A549 (cell line): ENCODE measurements at regions not wholly inside any gene's neighbourhood (a gene's known extent, or its start where the extent isn't known, plus 50 kb on each side); places are given as distances from the start of the nearest gene placed in this dataset.

Experiments used
- ATAC-seq, 2 experiments: fragments of 200-7000 bp in 1 of 2; fragments of >200 bp in 1 of 2; cut with Nextera tagmentation in 1 of 2; cut with Tn5 transposase in 1 of 2; 3 replicates each; pipeline versions ENCODE4 v1.8.0 to v1.9.1; 2018 to 2020; ENCODE audit warnings: mild to moderate bottlenecking in 1 of 2, moderate library complexity in 1 of 2
- CTCF ChIA-PET: fragments of 300-600 bp; sonication (Branson Sonifier 250); formaldehyde crosslinking; extraction: SDS; loops from one replicate; lab custom pipeline; 2021; ENCODE audit warnings: antibody characterized with exemption, inconsistent platforms; lab: Yijun Ruan, JAX
- POLR2A ChIA-PET: fragments of 350-600 bp; formaldehyde crosslinking; extraction: SDS; loops from one replicate; lab custom pipeline; 2021; ENCODE audit warnings: antibody characterized with exemption, inconsistent platforms; lab: Yijun Ruan, JAX
- DNase-seq, 2 experiments: peaks; one replicate each; pipeline versions ENCODE4 v3.0.0 to v3.0.0-alpha.2; 2011 to 2016; ENCODE audit warnings: low read depth in 1 of 2, low spot score in 1 of 2
- FAIRE-seq: peaks from 2 replicates; lab custom pipeline; 2011; peaks lifted over from hg19 to GRCh38; lab: Jason Lieb, UNC
- H3K27ac ChIP-seq, 2 experiments: fragments of >200 bp; sonication (Bioruptor Twin); formaldehyde crosslinking; 3 replicates each; pipeline ENCODE4 v1.5.1; 2016 to 2017
- H3K4me1 ChIP-seq: fragments of >200 bp; sonication (Bioruptor Twin); formaldehyde crosslinking; 3 replicates; pipeline ENCODE4 v1.6.1; 2016
- H3K4me2 ChIP-seq: fragments of >200 bp; sonication (Bioruptor Twin); formaldehyde crosslinking; 3 replicates; pipeline ENCODE4 v1.6.1; 2016
- H3K4me3 ChIP-seq: fragments of >200 bp; sonication (Bioruptor Twin); formaldehyde crosslinking; 3 replicates; pipeline ENCODE4 v1.5.1; 2016
- H3K9me3 ChIP-seq: fragments of >200 bp; sonication (Bioruptor Twin); formaldehyde crosslinking; 3 replicates; pipeline ENCODE4 v1.6.1; 2016
- BCL3 ChIP-seq: fragments of >200 bp; sonication (Bioruptor Twin); formaldehyde crosslinking; IDR thresholded peaks from 3 replicates; pipeline ENCODE4 v1.6.1; 2016
- BHLHE40 ChIP-seq: IDR thresholded peaks from 2 replicates; pipeline ENCODE4 v1.6.1; 2012; ENCODE audit warnings: low read depth, low read length, inconsistent platforms
- CBX2 ChIP-seq: fragments of 200-600 bp; sonication (generic); IDR thresholded peaks from 2 replicates; pipeline ENCODE4 v1.6.1; 2016; ENCODE audit warnings: low read depth, mild to moderate bottlenecking, borderline replicate concordance
- CEBPB ChIP-seq, 2 experiments: fragments of >200 bp in 1 of 2; sonication (Bioruptor Twin) in 1 of 2; formaldehyde crosslinking in 1 of 2; IDR thresholded peaks; 2 replicates each; pipeline ENCODE4 v1.6.1; 2012 to 2016
- EHMT2 ChIP-seq: fragments of 200-600 bp; sonication (generic); IDR thresholded peaks from 2 replicates; pipeline ENCODE4 v1.6.1; 2016; ENCODE audit warnings: antibody characterized with exemption, low read depth, mild to moderate bottlenecking, moderate library complexity
- EP300 ChIP-seq, 2 experiments: fragments of >200 bp; sonication (Bioruptor Twin); formaldehyde crosslinking; IDR thresholded peaks; 2 replicates in 1 of 2; 3 replicates in 1 of 2; pipeline ENCODE4 v1.6.1; 2016 to 2017
- HES2 ChIP-seq: fragments of >200 bp; sonication (Bioruptor Twin); formaldehyde crosslinking; IDR thresholded peaks from 2 replicates; pipeline ENCODE4 v1.6.1; 2016
- HOXA7 ChIP-seq: fragments of 250-450 bp; sonication (Bioruptor Pico); IDR thresholded peaks from 2 replicates; pipeline ENCODE4 v1.5.0; 2020; ENCODE audit warnings: mild to moderate bottlenecking, moderate library complexity
- JUNB ChIP-seq: fragments of >200 bp; sonication (Bioruptor Twin); formaldehyde crosslinking; IDR thresholded peaks from 2 replicates; pipeline ENCODE4 v1.6.1; 2016
- MAFK ChIP-seq: fragments of 450-650 bp; IDR thresholded peaks from 2 replicates; pipeline ENCODE4 v1.6.1; 2014; ENCODE audit not compliant: partially characterized antibody
- MYC ChIP-seq: IDR thresholded peaks from 2 replicates; pipeline ENCODE4 v1.6.1; 2012; ENCODE audit warnings: mild to moderate bottlenecking, inconsistent platforms, low read length, improper control_type of control experiment, borderline replicate concordance
- POLR2AphosphoS2 ChIP-seq: conservative IDR thresholded peaks from 2 replicates; pipeline ENCODE4 v1.6.1; 2012; ENCODE audit warnings: low read length, improper control_type of control experiment, inconsistent platforms
- RARB ChIP-seq: fragments of 250-450 bp; sonication (Bioruptor Pico); IDR thresholded peaks from 2 replicates; pipeline ENCODE4 v1.8.0; 2021; ENCODE audit warnings: mild to moderate bottlenecking, moderate library complexity
- ZNF302 ChIP-seq: fragments of 250-450 bp; sonication (Bioruptor Pico); IDR thresholded peaks from 2 replicates; pipeline ENCODE4 v1.9.0; 2021; ENCODE audit warnings: inconsistent platforms, mild to moderate bottlenecking, moderate library complexity
- WGBS: methylation state at CpG from one replicate; pipeline ENCODE4 v1.1.6; 2017; ENCODE audit errors: missing lambda C conversion rate; 5-methylcytosine and 5-hydroxymethylcytosine counted together
- TF ChIP-seq, protein P1 (sequence below): fragments of >200 bp; sonication (Bioruptor Twin); formaldehyde crosslinking; IDR thresholded peaks from 3 replicates; pipeline ENCODE4 v1.5.1; 2016
- TF ChIP-seq, protein P2 (sequence below): fragments of 200-600 bp; sonication (generic); IDR thresholded peaks from 2 replicates; pipeline ENCODE4 v1.6.1; 2016; ENCODE audit warnings: antibody characterized with exemption, mild to moderate bottlenecking, moderate library complexity

- WGBS = 94% methylated on average over 14 of the region's 25 CpGs
- H3K27ac ChIP-seq = peak overlapping the region in 1 of 2 experiments; percentile 12; a peak in 1 of 6 replicates
- CTCF ChIA-PET = interaction anchor here (2.1 to 3.9 kb wide), 4 partner anchors 14 to 150 kb away, joined by 6 to 25 read pairs (median 15); no protein-coding TSS in a partner anchor
- POLR2A ChIA-PET = no interaction called here
- FAIRE-seq (no peak), ATAC-seq (peak in 1 of 2 experiments; percentile 22; a peak in 3 of 6 replicates), DNase-seq (no peak)
- TF ChIP-seq EP300 (IDR thresholded peaks at IDR 0.05) = no peak
- no peak for TF ChIP-seq RARB (CRISPR knock-in tag)
- TF ChIP-seq BCL3 = no peak
- TF ChIP-seq CEBPB (IDR thresholded peaks at IDR 0.05) = no peak
- no peak for TF ChIP-seq CBX2
- H3K4me2 ChIP-seq = no peak overlapping the region
- H3K9me3 ChIP-seq = no peaks in the 10 kb centered on the region
- no peak overlapping the region for H3K4me3 ChIP-seq
- H3K4me1 ChIP-seq = peaks cover 26% of the 10 kb centered on the region
Observed at GRCh38 chr17:77480509-77481215, 339.9 kb downstream of the SEC14L1 start.

DNA sequence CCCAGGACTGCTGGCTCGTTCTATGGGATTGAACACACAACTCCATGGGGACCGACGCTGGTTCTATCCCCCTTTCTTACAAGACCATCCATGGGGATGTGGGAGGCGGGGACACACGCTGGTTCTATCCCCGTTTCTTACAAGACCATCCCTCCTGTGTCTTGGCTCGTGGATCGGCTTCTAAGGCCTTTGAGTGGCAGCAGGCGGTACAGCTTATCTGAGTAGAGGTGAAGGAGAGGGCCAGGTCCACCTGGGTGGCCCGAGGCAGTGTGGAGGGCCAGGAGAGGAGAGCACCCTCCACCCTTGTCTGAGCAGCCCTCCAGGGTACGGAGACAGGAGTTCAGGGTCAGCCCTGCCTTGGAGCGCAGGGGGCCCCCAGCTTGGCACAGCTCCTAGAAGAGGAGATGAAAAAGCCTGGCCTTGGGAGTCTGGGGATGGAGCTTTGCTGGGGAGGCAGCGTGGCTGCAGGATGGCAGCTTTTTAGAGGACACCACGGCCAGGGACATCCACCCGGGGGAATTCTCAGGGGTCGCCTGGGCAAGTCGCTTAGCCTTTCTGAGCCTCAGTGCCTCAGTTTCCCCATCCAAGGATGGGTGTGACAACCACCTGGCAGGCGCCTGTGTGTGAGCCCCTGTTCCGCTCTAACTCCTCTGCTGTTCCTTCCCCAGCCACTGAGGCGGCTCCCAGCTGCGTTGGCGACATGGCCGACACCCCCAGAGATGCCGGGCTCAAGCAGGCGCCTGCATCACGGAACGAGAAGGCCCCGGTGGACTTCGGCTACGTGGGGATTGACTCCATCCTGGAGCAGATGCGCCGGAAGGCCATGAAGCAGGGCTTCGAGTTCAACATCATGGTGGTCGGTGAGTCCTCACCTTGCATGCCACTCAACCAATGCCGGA, 341.0 kb downstream of the SEC14L1 start:
- ATAC-seq (no peak), FAIRE-seq (no peak), DNase-seq (no peak)
- H3K4me2 ChIP-seq = no peak overlapping the region
- WGBS = 91% methylated on average over 35 of the region's 35 CpGs
- TF ChIP-seq RARB (CRISPR knock-in tag) (no peak), HOXA7 (no peak)
- no peaks in the 10 kb centered on the region for H3K9me3 ChIP-seq
- H3K4me1 ChIP-seq = peaks cover 18% of the 10 kb centered on the region
- H3K4me3 ChIP-seq = no peak overlapping the region
- ChIA-PET CTCF (interaction anchor here (1.2 to 3.9 kb wide), 7 partner anchors 10 to 151 kb away, joined by 3 to 25 read pairs (median 7); no protein-coding TSS in a partner anchor), POLR2A (no interaction called here)
- no peak overlapping the region for H3K27ac ChIP-seq

DNA sequence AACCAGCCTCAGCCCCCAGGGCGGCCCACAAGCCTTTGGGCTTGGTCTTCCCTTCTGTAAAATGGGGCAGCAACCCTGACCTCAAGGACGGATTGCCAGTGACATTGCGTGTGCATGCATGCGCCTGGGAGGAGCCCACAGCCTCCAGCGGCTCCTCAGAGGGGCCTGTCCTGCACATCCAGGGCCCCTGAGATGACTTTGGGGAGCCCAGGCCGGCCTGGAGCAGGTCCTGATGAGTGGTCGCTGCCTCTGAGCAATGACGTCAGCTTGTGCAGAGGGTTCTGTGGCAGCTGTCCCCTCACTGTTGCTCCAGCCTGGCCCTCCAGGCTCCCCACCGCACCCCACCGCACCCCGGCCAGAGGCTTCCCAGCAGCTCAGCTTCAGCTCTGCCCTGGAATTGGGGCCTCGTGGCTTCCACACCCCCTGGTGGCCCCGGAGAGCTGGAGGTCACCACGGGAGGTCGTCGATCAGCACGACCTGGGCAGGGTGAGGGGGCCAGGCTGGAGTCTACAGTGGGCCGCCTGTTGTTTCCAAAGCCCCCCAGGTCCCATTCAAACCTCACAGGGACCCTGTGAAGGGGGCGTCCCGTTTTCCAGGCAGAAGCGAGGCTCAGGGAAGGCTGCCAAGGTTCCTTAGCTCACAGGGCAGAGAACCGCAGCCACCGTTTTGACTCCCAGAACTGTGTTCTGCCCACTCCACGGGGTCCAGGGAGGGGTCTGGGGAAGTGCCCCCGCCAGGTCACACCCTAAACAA, 341.8 kb downstream of the SEC14L1 start:
- ATAC-seq (no peak), DNase-seq (no peak), FAIRE-seq (no peak)
- CTCF ChIA-PET = interaction anchor here (1.2 to 3.9 kb wide), 7 partner anchors 9 to 152 kb away, joined by 3 to 25 read pairs (median 7); no protein-coding TSS in a partner anchor
- Histone ChIP-seq H3K9me3 (no peaks in the 10 kb centered on the region), H3K27ac (no peak overlapping the region), H3K4me2 (no peak overlapping the region), H3K4me3 (no peak overlapping the region), H3K4me1 (peaks cover 11% of the 10 kb centered on the region)
- WGBS = 86% methylated on average over 21 of the region's 25 CpGs
- POLR2A ChIA-PET = no interaction called here
- TF ChIP-seq EHMT2 (no peak), BHLHE40 (no peak), MAFK (no peak), POLR2AphosphoS2 (no peak), MYC (no peak), ZNF302 (CRISPR knock-in tag) (no peak), EP300 (IDR thresholded peaks at IDR 0.05) (no peak), JUNB (no peak), HES2 (no peak)
- TF ChIP-seq, protein P1, sequence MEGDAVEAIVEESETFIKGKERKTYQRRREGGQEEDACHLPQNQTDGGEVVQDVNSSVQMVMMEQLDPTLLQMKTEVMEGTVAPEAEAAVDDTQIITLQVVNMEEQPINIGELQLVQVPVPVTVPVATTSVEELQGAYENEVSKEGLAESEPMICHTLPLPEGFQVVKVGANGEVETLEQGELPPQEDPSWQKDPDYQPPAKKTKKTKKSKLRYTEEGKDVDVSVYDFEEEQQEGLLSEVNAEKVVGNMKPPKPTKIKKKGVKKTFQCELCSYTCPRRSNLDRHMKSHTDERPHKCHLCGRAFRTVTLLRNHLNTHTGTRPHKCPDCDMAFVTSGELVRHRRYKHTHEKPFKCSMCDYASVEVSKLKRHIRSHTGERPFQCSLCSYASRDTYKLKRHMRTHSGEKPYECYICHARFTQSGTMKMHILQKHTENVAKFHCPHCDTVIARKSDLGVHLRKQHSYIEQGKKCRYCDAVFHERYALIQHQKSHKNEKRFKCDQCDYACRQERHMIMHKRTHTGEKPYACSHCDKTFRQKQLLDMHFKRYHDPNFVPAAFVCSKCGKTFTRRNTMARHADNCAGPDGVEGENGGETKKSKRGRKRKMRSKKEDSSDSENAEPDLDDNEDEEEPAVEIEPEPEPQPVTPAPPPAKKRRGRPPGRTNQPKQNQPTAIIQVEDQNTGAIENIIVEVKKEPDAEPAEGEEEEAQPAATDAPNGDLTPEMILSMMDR = no peak
- TF ChIP-seq, protein P2, sequence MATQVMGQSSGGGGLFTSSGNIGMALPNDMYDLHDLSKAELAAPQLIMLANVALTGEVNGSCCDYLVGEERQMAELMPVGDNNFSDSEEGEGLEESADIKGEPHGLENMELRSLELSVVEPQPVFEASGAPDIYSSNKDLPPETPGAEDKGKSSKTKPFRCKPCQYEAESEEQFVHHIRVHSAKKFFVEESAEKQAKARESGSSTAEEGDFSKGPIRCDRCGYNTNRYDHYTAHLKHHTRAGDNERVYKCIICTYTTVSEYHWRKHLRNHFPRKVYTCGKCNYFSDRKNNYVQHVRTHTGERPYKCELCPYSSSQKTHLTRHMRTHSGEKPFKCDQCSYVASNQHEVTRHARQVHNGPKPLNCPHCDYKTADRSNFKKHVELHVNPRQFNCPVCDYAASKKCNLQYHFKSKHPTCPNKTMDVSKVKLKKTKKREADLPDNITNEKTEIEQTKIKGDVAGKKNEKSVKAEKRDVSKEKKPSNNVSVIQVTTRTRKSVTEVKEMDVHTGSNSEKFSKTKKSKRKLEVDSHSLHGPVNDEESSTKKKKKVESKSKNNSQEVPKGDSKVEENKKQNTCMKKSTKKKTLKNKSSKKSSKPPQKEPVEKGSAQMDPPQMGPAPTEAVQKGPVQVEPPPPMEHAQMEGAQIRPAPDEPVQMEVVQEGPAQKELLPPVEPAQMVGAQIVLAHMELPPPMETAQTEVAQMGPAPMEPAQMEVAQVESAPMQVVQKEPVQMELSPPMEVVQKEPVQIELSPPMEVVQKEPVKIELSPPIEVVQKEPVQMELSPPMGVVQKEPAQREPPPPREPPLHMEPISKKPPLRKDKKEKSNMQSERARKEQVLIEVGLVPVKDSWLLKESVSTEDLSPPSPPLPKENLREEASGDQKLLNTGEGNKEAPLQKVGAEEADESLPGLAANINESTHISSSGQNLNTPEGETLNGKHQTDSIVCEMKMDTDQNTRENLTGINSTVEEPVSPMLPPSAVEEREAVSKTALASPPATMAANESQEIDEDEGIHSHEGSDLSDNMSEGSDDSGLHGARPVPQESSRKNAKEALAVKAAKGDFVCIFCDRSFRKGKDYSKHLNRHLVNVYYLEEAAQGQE = no peak
